K562 (cell line): ENCODE measurements at regions not wholly inside any gene's neighbourhood (a gene's known extent, or its start where the extent isn't known, plus 50 kb on each side); places are given as distances from the start of the nearest gene placed in this dataset.

ENCODE experiments used
- ATAC-seq: fragments of 200-7000 bp; cut with Tn5 transposase; 3 replicates; pipeline ENCODE4 v1.9.1; 2020; ENCODE audit warnings: moderate library complexity
- BruUV-seq: library from RNA; stranded (reverse); fragments of 400-500 nt; replicated peaks from 2 replicates; lab custom pipeline; 2021; lab: Mats Ljungman, UMichigan
- CTCF ChIA-PET: fragments of 300-600 bp; formaldehyde crosslinking; extraction: SDS; loops from one replicate; lab custom pipeline; 2021; ENCODE audit warnings: low intra/inter-chr PET ratio; lab: Yijun Ruan, JAX
- POLR2A ChIA-PET: fragments of 300-600, 350-650 bp; sonication (Branson Sonifier 250); formaldehyde crosslinking; extraction: SDS; loops from one replicate; lab custom pipeline; 2021; ENCODE audit warnings: antibody characterized with exemption, inconsistent platforms; lab: Yijun Ruan, JAX
- DNase-seq, 4 experiments: peaks; one replicate each; pipeline versions ENCODE4 v3.0.0 to v3.0.0-alpha.2; 2011 to 2018; ENCODE audit warnings: low spot score in 3 of 4, mixed read lengths in 3 of 4; ENCODE audit errors: extremely low read depth in 1 of 4
- FAIRE-seq: peaks from 2 replicates; lab custom pipeline; 2011; peaks lifted over from hg19 to GRCh38; lab: Jason Lieb, UNC
- H2AFZ ChIP-seq: 2 replicates; pipeline ENCODE4 v1.6.0; 2011; ENCODE audit warnings: low read depth, low read length, control low read depth, inconsistent platforms
- H3K27ac ChIP-seq: fragments of 200-600 bp; 3 replicates; pipeline ENCODE4 v1.8.0; 2011; ENCODE audit warnings: low read depth, mild to moderate bottlenecking, control low read depth, inconsistent platforms, low read length, moderate library complexity, mixed read lengths; ENCODE audit errors: extremely low read depth
- H3K27me3 ChIP-seq, 2 experiments: fragments of 300-600 bp in 1 of 2; 2 replicates in 1 of 2; 3 replicates in 1 of 2; pipeline versions ENCODE4 v1.6.0 to v1.8.0; 2011; ENCODE audit warnings: inconsistent platforms in 2 of 2, low read length in 2 of 2, mild to moderate bottlenecking in 1 of 2, mixed read lengths in 1 of 2, moderate library complexity in 1 of 2; ENCODE audit not compliant: control insufficient read depth in 2 of 2, insufficient read depth in 2 of 2
- H3K36me3 ChIP-seq: fragments of 300-600 bp; 3 replicates; pipeline ENCODE4 v1.8.0; 2011; ENCODE audit warnings: mild to moderate bottlenecking, low read length, inconsistent platforms; ENCODE audit not compliant: control insufficient read depth, insufficient read depth
- H3K4me1 ChIP-seq, 2 experiments: fragments of 200-600 bp in 1 of 2; replicated peaks in 1 of 2; 2 replicates in 1 of 2; 3 replicates in 1 of 2; pipeline versions ENCODE4 v1.5.1 to v1.8.0; 2011; ENCODE audit warnings: inconsistent platforms in 2 of 2, low read length in 2 of 2, mild to moderate bottlenecking in 1 of 2, mixed read lengths in 1 of 2, moderate library complexity in 1 of 2; ENCODE audit not compliant: control insufficient read depth in 2 of 2, insufficient read depth in 2 of 2
- H3K4me2 ChIP-seq: 2 replicates; pipeline ENCODE4 v1.6.1; 2011; ENCODE audit warnings: low read length, control low read depth, inconsistent platforms, mixed read lengths; ENCODE audit not compliant: insufficient read depth
- H3K4me3 ChIP-seq: fragments of 200-600 bp; sonication (generic), shearing (Covaris generic); 2 replicates; pipeline ENCODE4 v1.5.1; 2016; ENCODE audit warnings: control low read depth, inconsistent platforms
- H3K79me2 ChIP-seq: fragments of 200-600 bp; 3 replicates; pipeline ENCODE4 v1.8.0; 2011; ENCODE audit warnings: low read length, inconsistent platforms; ENCODE audit not compliant: control insufficient read depth, insufficient read depth
- H3K9ac ChIP-seq, 2 experiments: 2 replicates each; pipeline versions ENCODE4 v1.6.0 to v1.6.1; 2011; ENCODE audit warnings: low read depth in 2 of 2, low read length in 2 of 2, control low read depth in 1 of 2, inconsistent platforms in 1 of 2, mild to moderate bottlenecking in 1 of 2, mixed read lengths in 1 of 2; ENCODE audit not compliant: insufficient read depth in 1 of 2
- H3K9me1 ChIP-seq: one replicate; pipeline ENCODE4 v1.6.0; 2011; ENCODE audit warnings: inconsistent platforms, mild to moderate bottlenecking, low read length, moderate library complexity; ENCODE audit not compliant: control insufficient read depth, insufficient read depth
- H3K9me3 ChIP-seq: replicated peaks from 2 replicates; pipeline ENCODE4 v1.5.1; 2011; ENCODE audit warnings: low read depth, low read length, inconsistent platforms; ENCODE audit not compliant: control insufficient read depth, insufficient read depth
- H4K20me1 ChIP-seq: replicated peaks from 2 replicates; pipeline ENCODE4 v1.6.1; 2011; ENCODE audit warnings: low read length, inconsistent platforms, mixed read lengths; ENCODE audit not compliant: control insufficient read depth, insufficient read depth
- ARID3B ChIP-seq: fragments of 250-450 bp; sonication (Bioruptor Pico); IDR thresholded peaks from 2 replicates; pipeline ENCODE4 v1.4.0; 2020; ENCODE audit warnings: borderline replicate concordance
- CBX3 ChIP-seq, 2 experiments: IDR thresholded peaks; 1 replicate in 1 of 2; 2 replicates in 1 of 2; pipeline ENCODE4 v1.6.1; 2012; ENCODE audit warnings: inconsistent platforms in 2 of 2, low read length in 2 of 2, borderline replicate concordance in 1 of 2, control low read depth in 1 of 2
- CHD2 ChIP-seq: IDR thresholded peaks from 2 replicates; pipeline ENCODE4 v1.6.1; 2011; ENCODE audit warnings: low read depth, low read length
- DDX20 ChIP-seq: fragments of 450-650 bp; IDR thresholded peaks from 2 replicates; pipeline ENCODE4 v1.6.1; 2016; ENCODE audit warnings: missing genetic modification characterization, low read depth, mild to moderate bottlenecking, missing compliant biosample characterization, moderate library complexity
- FOSL1 ChIP-seq: fragments of 200-800 bp; sonication (Bioruptor generic); conservative IDR thresholded peaks from 2 replicates; pipeline ENCODE4 v1.6.1; 2016; ENCODE audit warnings: missing genetic modification characterization, missing compliant biosample characterization
- FOXJ3 ChIP-seq: sonication (generic); formaldehyde crosslinking; IDR thresholded peaks from 2 replicates; pipeline ENCODE4 v1.4.0; 2020; ENCODE audit warnings: mild to moderate bottlenecking, missing genetic modification reagents
- GABPB1 ChIP-seq: sonication (generic); formaldehyde crosslinking; IDR thresholded peaks from 2 replicates; pipeline ENCODE4 v1.8.0; 2022; ENCODE audit warnings: mild to moderate bottlenecking, missing genetic modification reagents
- ILF3 ChIP-seq: fragments of 450-650 bp; IDR thresholded peaks from 2 replicates; pipeline ENCODE4 v1.6.1; 2018; ENCODE audit warnings: antibody characterized with exemption, mild to moderate bottlenecking, moderate library complexity, borderline replicate concordance
- MEF2A ChIP-seq: IDR thresholded peaks from 2 replicates; pipeline ENCODE4 v1.6.1; 2011; ENCODE audit warnings: low read depth, mild to moderate bottlenecking, low read length, moderate library complexity; ENCODE audit not compliant: control insufficient read depth
- MIER1 ChIP-seq: fragments of 450-650 bp; IDR thresholded peaks from 2 replicates; pipeline ENCODE4 v1.6.1; 2016; ENCODE audit warnings: antibody characterized with exemption, mild to moderate bottlenecking, low read depth
- RBM17 ChIP-seq: fragments of 200-400 bp; formaldehyde crosslinking; IDR thresholded peaks from 2 replicates; pipeline ENCODE4 v1.6.1; 2017; ENCODE audit warnings: low read depth, mild to moderate bottlenecking, low read length, borderline replicate concordance
- SAFB2 ChIP-seq: fragments of 200-400 bp; formaldehyde crosslinking; IDR thresholded peaks from 2 replicates; pipeline ENCODE4 v1.6.1; 2018; ENCODE audit warnings: borderline replicate concordance, low read length, low read depth, moderate library complexity; ENCODE audit not compliant: severe bottlenecking
- ZBTB12 ChIP-seq: fragments of 250-450 bp; sonication (Bioruptor Pico); IDR thresholded peaks from 2 replicates; pipeline ENCODE4 v1.4.0; 2020
- ZBTB17 ChIP-seq: fragments of 450-650 bp; formaldehyde crosslinking; IDR thresholded peaks from 2 replicates; pipeline ENCODE4 v1.4.0; 2020; ENCODE audit warnings: mild to moderate bottlenecking
- ZNF316 ChIP-seq: fragments of 450-650 bp; IDR thresholded peaks from 2 replicates; pipeline ENCODE4 v1.6.1; 2016
- ZZZ3 ChIP-seq: fragments of 450-650 bp; IDR thresholded peaks from 2 replicates; pipeline ENCODE4 v1.6.1; 2016; ENCODE audit warnings: antibody characterized with exemption, mild to moderate bottlenecking, moderate library complexity
- WGBS: fragments of 100-300 bp; shearing (Covaris generic); methylation state at CpG from one replicate; pipeline ENCODE4 v1.1.6; 2016; ENCODE audit warnings: low coverage, mixed read lengths; ENCODE audit not compliant: insufficient coverage; ENCODE audit errors: missing lambda C conversion rate; 5-methylcytosine and 5-hydroxymethylcytosine counted together
- in situ Hi-C: fragments of 300-500 bp; cut with MboI; formaldehyde crosslinking; loops from 4 replicates; pipeline ENCODE4 v1.15.0; 2018; ENCODE audit warnings: inconsistent platforms, mixed read lengths
- intact Hi-C: fragments of 100-400 bp; cut with micrococcal nuclease; formaldehyde crosslinking; loops from 2 replicates; pipeline ENCODE4 v1.14.2; 2022

- Histone ChIP-seq H4K20me1 (no peaks in the 10 kb centered on the region), H3K9me1 (no peaks in the 10 kb centered on the region), H3K9ac (no peak overlapping the region), H2AFZ (no peak overlapping the region), H3K79me2 (no peaks in the 10 kb centered on the region), H3K36me3 (no peaks in the 10 kb centered on the region), H3K27me3 (no peaks in the 10 kb centered on the region), H3K4me1 (no peaks in the 10 kb centered on the region), H3K4me2 (no peak overlapping the region), H3K4me3 (no peak overlapping the region), H3K9me3 (no peaks in the 10 kb centered on the region), H3K27ac (no peak overlapping the region)
- POLR2A ChIA-PET, result interaction anchor here (0.6 kb wide), 1 partner anchor 233 kb away, joined by 3 read pairs; no protein-coding TSS in a partner anchor
- no TSS peak for BruUV-seq
- ATAC-seq, result no peak
- in situ Hi-C loops (no loop called here), intact Hi-C loops (no loop called here)
- CTCF ChIA-PET, result no interaction called here
- 6% methylated on average over 1 of the region's 1 CpG for WGBS
- TF ChIP-seq ZNF316 (peak; percentile 16; the same call in 1 of the 2 replicates), DDX20 (tag) (no peak)
- DNase-seq, result no peak
- no peak for FAIRE-seq
Observed at GRCh38 chr6:71194724-71195123, 93.9 kb upstream of the OGFRL1 start.

- Histone ChIP-seq H3K9me1 (no peaks in the 10 kb centered on the region), H3K36me3 (no peaks in the 10 kb centered on the region), H2AFZ (no peak overlapping the region), H3K9ac (no peak overlapping the region), H3K4me1 (no peaks in the 10 kb centered on the region), H3K79me2 (no peaks in the 10 kb centered on the region), H3K27me3 (no peaks in the 10 kb centered on the region), H4K20me1 (no peaks in the 10 kb centered on the region), H3K27ac (no peak overlapping the region), H3K9me3 (no peaks in the 10 kb centered on the region), H3K4me2 (no peak overlapping the region), H3K4me3 (no peak overlapping the region)
- in situ Hi-C loops (no loop called here), intact Hi-C loops (no loop called here)
- FAIRE-seq, result no peak
- no TSS peak for BruUV-seq
- WGBS, result 0% methylated on average over 7 of the region's 7 CpGs
- ChIA-PET POLR2A (no interaction called here), CTCF (no interaction called here)
- ATAC-seq, result no peak
- DNase-seq, result no peak
- TF ChIP-seq ILF3 (no peak), MIER1 (no peak), RBM17 (no peak), CBX3 (IDR thresholded peaks at IDR 0.05; ENCODE audit: borderline replicate concordance in 1 of 2, low read length in 2 of 2) (no peak), ZZZ3 (no peak), ZBTB17 (no peak), MEF2A (no peak), ARID3B (CRISPR knock-in tag) (no peak), CHD2 (no peak), SAFB2 (no peak), ZBTB12 (CRISPR knock-in tag) (no peak), GABPB1 (no peak), FOXJ3 (CRISPR knock-in tag) (no peak), FOSL1 (tag) (no peak)
Observed at GRCh38 chr6:71197267-71197666, 91.3 kb upstream of the OGFRL1 start.
